ENCODE measurements at regions not wholly inside any gene's neighbourhood (a gene's known extent, or its start where the extent isn't known, plus 50 kb on each side); places are given as distances from the start of the nearest gene placed in this dataset.

GRCh38 chr11:122179961-122180834, 64.2 kb upstream of the BLID start:
- POLR2A ChIA-PET (ENCODE audit: unreplicated experiment): interaction anchor here (0.6 to 4.0 kb wide), 15 partner anchors 9 to 771 kb away, joined by 3 to 22 read pairs (median 5); no protein-coding TSS in a partner anchor
- intact Hi-C loops (cut with micrococcal nuclease): loop anchor here (1.0 to 2.0 kb wide), 2 partner anchors 17 to 81 kb away; no protein-coding TSS in a partner anchor
- in situ Hi-C loops (cut with MboI; ENCODE audit: low sequenced_read_pairs): loop anchor here (25.0 kb wide), 1 partner anchor 1007 kb away; the partner anchor contains the start of gene CLMP
- peak; percentile 49; the same call in 1 of the 2 replicates for TF ChIP-seq MAZ (IDR thresholded peaks at IDR 0.05; ENCODE audit: borderline replicate concordance, low read depth, low read length)
- no peak for TF ChIP-seq RFX5 (IDR thresholded peaks at IDR 0.05; ENCODE audit: low read depth, low read length)
- no peak for TF ChIP-seq USF2 (IDR thresholded peaks at IDR 0.05; ENCODE audit: low read depth, low read length)
- peak; percentile 77; the same call in 1 of the 2 replicates for TF ChIP-seq POLR2A (IDR thresholded peaks at IDR 0.05; ENCODE audit: low read depth, low read length)
- no peak for TF ChIP-seq ELK1 (IDR thresholded peaks at IDR 0.05; ENCODE audit: borderline replicate concordance, low read depth, low read length)
- TF ChIP-seq FOS (IDR thresholded peaks at IDR 0.05; ENCODE audit: low read depth, low read length): peak; percentile 86
- peak; percentile 68; the same call in 1 of the 2 replicates for TF ChIP-seq MAFK (IDR thresholded peaks at IDR 0.05; ENCODE audit: low read depth, low read length)
- TF ChIP-seq MXI1 (IDR thresholded peaks at IDR 0.05; ENCODE audit: borderline replicate concordance, low read depth, low read length): no peak
- TF ChIP-seq BHLHE40 (IDR thresholded peaks at IDR 0.05; ENCODE audit: low read depth, low read length): peak; percentile 27
- no peak for TF ChIP-seq SMC3 (IDR thresholded peaks at IDR 0.05; ENCODE audit: low read depth, low read length)
- no peak for TF ChIP-seq RAD21 (IDR thresholded peaks at IDR 0.05; ENCODE audit: low read length)
- peak; percentile 93 for TF ChIP-seq CEBPB (IDR thresholded peaks at IDR 0.05; ENCODE audit: low read depth, low read length)
- TF ChIP-seq CHD1 (IDR thresholded peaks at IDR 0.05; ENCODE audit: low read depth, low read length): 0 out of 2 replicates have a peak, but pooled peaks have one; percentile 82
- peak; percentile 95 for TF ChIP-seq NFE2L2 (IDR thresholded peaks at IDR 0.05; ENCODE audit: low read depth, low read length)
- TF ChIP-seq RCOR1 (IDR thresholded peaks at IDR 0.05; ENCODE audit: insufficient replicate concordance, low read length): no peak

More at GRCh38 chr11:122179961-122180834, 64.2 kb upstream of the BLID start:
- peaks cover 8% of the 10 kb centered on the region; the same call in 1 of the 2 replicates for H3K9me1 ChIP-seq (ENCODE audit: insufficient read depth, low read length)
- H3K4me1 ChIP-seq (ENCODE audit: control insufficient read depth, insufficient read depth, low read length): peaks cover 15% of the 10 kb centered on the region
- H2AFZ ChIP-seq (replicated peaks; ENCODE audit: low read length, poor library complexity): no peak overlapping the region
- H3K9me3 ChIP-seq (ENCODE audit: control insufficient read depth, insufficient read depth, low read length): peaks cover 6% of the 10 kb centered on the region
- peaks cover 3 to 19% of the 10 kb centered on the region in 2 experiments; a peak in 2 of 4 replicates for H3K79me1 ChIP-seq (ENCODE audit: low read depth in 1 of 2, low read length in 2 of 2)
- peak overlapping the region; percentile 100 for H3K56ac ChIP-seq (ENCODE audit: extremely low read depth, insufficient read depth, low read length)
- no peak overlapping the region for H2AK9ac ChIP-seq (replicated peaks; ENCODE audit: low read depth, low read length, poor library complexity)
- peak overlapping the region; percentile 97 for H2BK5ac ChIP-seq (ENCODE audit: low read depth, low read length, poor library complexity, severe bottlenecking)
- peak overlapping the region; percentile 61 for H3K4me3 ChIP-seq (ENCODE audit: insufficient read depth, low read depth, low read length)
- H4K20me1 ChIP-seq (ENCODE audit: insufficient read depth, low read length): no peaks in the 10 kb centered on the region
- DNase-seq (peak; percentile 98), ATAC-seq (ENCODE audit: low read depth) (peak; percentile 86)
- CTCF ChIA-PET: interaction anchor here (0.5 to 1.0 kb wide), 7 partner anchors 9 to 492 kb away, joined by 3 to 7 read pairs (median 3); no protein-coding TSS in a partner anchor
- dilution Hi-C loops (cut with HindIII; ENCODE audit: low sequenced_read_pairs, unreplicated experiment): no loop called here
- no peaks in the 10 kb centered on the region for H3K27me3 ChIP-seq (ENCODE audit: control insufficient read depth, insufficient read depth, low read length)
- H4K8ac ChIP-seq (ENCODE audit: low read depth in 2 of 2, low read length in 2 of 2): peak overlapping the region; percentile 95 to 97
- H3K27ac ChIP-seq (ENCODE audit: insufficient read depth, low read length): peak overlapping the region; percentile 93
- peak overlapping the region; percentile 87 for H4K5ac ChIP-seq (ENCODE audit: low read depth, low read length)
- peak overlapping the region; percentile 92 for H3K4ac ChIP-seq (ENCODE audit: low read depth, low read length)
- peak overlapping the region; percentile 75 for H2BK120ac ChIP-seq (ENCODE audit: low read depth, low read length)
- H3K9ac ChIP-seq (ENCODE audit: low read depth, low read length): peak overlapping the region; percentile 94
- no CpG with 5 or more reads among the region's 8 CpGs for WGBS, 2 experiments (ENCODE audit: extremely low coverage in 2 of 2, insufficient read length in 1 of 2)
- BruUV-seq (replicated peaks): TSS peak; percentile 81
- H3K23ac ChIP-seq (ENCODE audit: low read depth, low read length): peak overlapping the region; percentile 89
- peak overlapping the region; percentile 71 for H2BK20ac ChIP-seq (ENCODE audit: low read depth, low read length)
- H3K36me3 ChIP-seq (ENCODE audit: control insufficient read depth, insufficient read depth, low read length): peaks cover 40% of the 10 kb centered on the region
- H3K14ac ChIP-seq (replicated peaks; ENCODE audit: low read depth, low read length): peak overlapping the region; percentile 94
- peak overlapping the region; percentile 84; the same call in 2 of the 3 replicates for H2BK15ac ChIP-seq (ENCODE audit: low read depth, low read length)
- peak overlapping the region; percentile 18; the same call in 1 of the 2 replicates for H2AK5ac ChIP-seq (ENCODE audit: low read depth, low read length)
- peak overlapping the region; percentile 97 for H4K91ac ChIP-seq (ENCODE audit: insufficient read depth, low read depth, low read length)
- peak overlapping the region; percentile 87 for H3K4me2 ChIP-seq (ENCODE audit: low read depth, low read length)
- peak overlapping the region; percentile 89 for H3K18ac ChIP-seq (ENCODE audit: low read depth, low read length)
